ENCODE measurements at regions not wholly inside any gene's neighbourhood (a gene's known extent, or its start where the extent isn't known, plus 50 kb on each side); places are given as distances from the start of the nearest gene placed in this dataset.

DNA sequence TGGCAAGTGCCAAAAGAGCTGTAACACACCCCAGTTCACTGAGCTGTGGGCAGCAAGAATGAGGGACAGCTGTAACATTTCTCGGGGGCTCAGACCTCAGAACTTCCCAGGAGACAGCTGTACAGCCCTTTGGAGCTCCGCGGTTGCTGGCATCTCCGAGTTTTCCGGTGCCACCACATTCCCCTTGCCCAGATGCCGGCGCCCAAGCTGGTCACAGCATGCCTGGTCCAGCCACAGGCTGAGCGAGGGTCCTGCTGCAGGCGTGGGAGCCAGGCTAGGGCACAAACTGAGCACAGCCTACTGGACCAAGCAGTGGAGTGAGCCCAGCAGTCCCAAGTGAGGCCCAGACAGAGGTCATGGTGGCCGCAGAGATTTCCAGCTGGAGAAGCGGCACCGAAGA, 797.7 kb upstream of the EDIL3 start:
- TF ChIP-seq POLR2AphosphoS5 (IDR thresholded peaks at IDR 0.05): no peak
- TF ChIP-seq, protein P1, sequence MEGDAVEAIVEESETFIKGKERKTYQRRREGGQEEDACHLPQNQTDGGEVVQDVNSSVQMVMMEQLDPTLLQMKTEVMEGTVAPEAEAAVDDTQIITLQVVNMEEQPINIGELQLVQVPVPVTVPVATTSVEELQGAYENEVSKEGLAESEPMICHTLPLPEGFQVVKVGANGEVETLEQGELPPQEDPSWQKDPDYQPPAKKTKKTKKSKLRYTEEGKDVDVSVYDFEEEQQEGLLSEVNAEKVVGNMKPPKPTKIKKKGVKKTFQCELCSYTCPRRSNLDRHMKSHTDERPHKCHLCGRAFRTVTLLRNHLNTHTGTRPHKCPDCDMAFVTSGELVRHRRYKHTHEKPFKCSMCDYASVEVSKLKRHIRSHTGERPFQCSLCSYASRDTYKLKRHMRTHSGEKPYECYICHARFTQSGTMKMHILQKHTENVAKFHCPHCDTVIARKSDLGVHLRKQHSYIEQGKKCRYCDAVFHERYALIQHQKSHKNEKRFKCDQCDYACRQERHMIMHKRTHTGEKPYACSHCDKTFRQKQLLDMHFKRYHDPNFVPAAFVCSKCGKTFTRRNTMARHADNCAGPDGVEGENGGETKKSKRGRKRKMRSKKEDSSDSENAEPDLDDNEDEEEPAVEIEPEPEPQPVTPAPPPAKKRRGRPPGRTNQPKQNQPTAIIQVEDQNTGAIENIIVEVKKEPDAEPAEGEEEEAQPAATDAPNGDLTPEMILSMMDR (IDR thresholded peaks at IDR 0.05 in 8 of 11, conservative IDR thresholded peaks at IDR 0.05 in 3 of 11): no peak
